Kidney (tissue), 13 donors: ENCODE measurements at regions not wholly inside any gene's neighbourhood (a gene's known extent, or its start where the extent isn't known, plus 50 kb on each side); places are given as distances from the start of the nearest gene placed in this dataset.

Source experiments
- DNase-seq, 5 donors: peaks; one replicate each; pipeline ENCODE4 v3.0.0-alpha.2; 2013 to 2020
- FAIRE-seq: peaks from 2 replicates; lab custom pipeline; 2012; peaks lifted over from hg19 to GRCh38; lab: Jason Lieb, UNC
- H3K27ac ChIP-seq, 2 donors: one replicate each; pipeline ENCODE4 v1.7.0; 2013; ENCODE audit warnings: low read depth in 2 of 2, low read length in 2 of 2, inconsistent platforms in 1 of 2
- H3K27me3 ChIP-seq: one replicate; pipeline ENCODE4 v1.7.1; 2013; ENCODE audit warnings: low read length, inconsistent platforms; ENCODE audit not compliant: control insufficient read depth, insufficient read depth
- H3K36me3 ChIP-seq, 3 donors: one replicate each; pipeline versions ENCODE4 v1.7.0 to v1.7.1; 2013; ENCODE audit warnings: low read length in 3 of 3, control low read depth in 1 of 3, inconsistent platforms in 1 of 3; ENCODE audit not compliant: insufficient read depth in 3 of 3, control insufficient read depth in 2 of 3
- H3K4me1 ChIP-seq, 3 donors: one replicate each; pipeline versions ENCODE4 v1.7.0 to v1.7.1; 2013; ENCODE audit warnings: low read length in 3 of 3, inconsistent platforms in 1 of 3, low read depth in 1 of 3; ENCODE audit not compliant: control insufficient read depth in 2 of 3, insufficient read depth in 2 of 3
- H3K4me3 ChIP-seq, 3 donors: one replicate each; pipeline versions ENCODE4 v1.7.0 to v1.8.1; 2013; ENCODE audit warnings: low read length in 3 of 3, control low read depth in 1 of 3, inconsistent platforms in 1 of 3
- H3K9ac ChIP-seq, 3 donors: one replicate each; pipeline versions ENCODE4 v1.7.0 to v1.7.1; 2013; ENCODE audit warnings: low read length in 3 of 3, control low read depth in 1 of 3, inconsistent platforms in 1 of 3
- H3K9me3 ChIP-seq, 3 donors: one replicate each; pipeline versions ENCODE4 v1.7.0 to v1.7.1; 2013; ENCODE audit warnings: low read length in 3 of 3, control low read depth in 1 of 3, inconsistent platforms in 1 of 3; ENCODE audit not compliant: control insufficient read depth in 2 of 3, insufficient read depth in 1 of 3
- intact Hi-C: fragments of 100-400 bp; cut with DNase I; formaldehyde crosslinking; loops from one replicate; pipeline ENCODE4 v1.11.1; 2022
- TF ChIP-seq, protein P1 (sequence below): IDR thresholded peaks from 3 replicates; pipeline ENCODE4 v1.5.1; 2012; ENCODE audit warnings: mild to moderate bottlenecking, moderate library complexity, borderline replicate concordance; ENCODE audit not compliant: insufficient read depth; ENCODE audit errors: extremely low read depth
- donor health status: control.
- donor health status: control.
- donor health status: control.
- donor health status: control.
- donor health status: control.
- donor health status: DM: yes; HTN: yes; CAD: no.
- donor health status: Normal renal cell carcinoma (clear cell type).

DNA sequence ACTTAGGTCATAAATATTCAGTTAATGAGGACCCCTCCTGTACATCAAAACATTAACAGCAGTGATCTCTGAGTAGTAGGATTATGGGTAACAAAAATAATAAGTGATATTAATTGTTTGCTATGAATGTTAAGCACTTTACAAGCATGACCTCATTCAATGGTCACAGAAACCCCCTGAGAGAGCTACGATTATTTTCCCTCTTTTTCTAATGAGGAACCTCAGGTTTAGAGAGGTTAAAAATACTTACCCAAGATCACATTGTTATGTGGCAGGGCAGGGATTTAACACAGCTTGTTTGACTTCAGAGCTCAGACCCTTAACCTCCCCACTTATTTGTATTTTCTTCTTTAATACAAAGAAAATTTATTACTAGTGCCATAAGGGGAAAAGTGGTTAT lies 228.2 kb downstream of the TBL1XR1 start:
- Histone ChIP-seq H3K36me3 (no peaks in the 10 kb centered on the region), H3K4me3 (no peak overlapping the region), H3K4me1 (no peaks in the 10 kb centered on the region), H3K9ac (no peak overlapping the region), H3K9me3 (no peaks in the 10 kb centered on the region), H3K27me3 (no peaks in the 10 kb centered on the region), H3K27ac (no peak overlapping the region)
- intact Hi-C loops: no loop called here
- no peak for DNase-seq
- TF ChIP-seq, protein P1, sequence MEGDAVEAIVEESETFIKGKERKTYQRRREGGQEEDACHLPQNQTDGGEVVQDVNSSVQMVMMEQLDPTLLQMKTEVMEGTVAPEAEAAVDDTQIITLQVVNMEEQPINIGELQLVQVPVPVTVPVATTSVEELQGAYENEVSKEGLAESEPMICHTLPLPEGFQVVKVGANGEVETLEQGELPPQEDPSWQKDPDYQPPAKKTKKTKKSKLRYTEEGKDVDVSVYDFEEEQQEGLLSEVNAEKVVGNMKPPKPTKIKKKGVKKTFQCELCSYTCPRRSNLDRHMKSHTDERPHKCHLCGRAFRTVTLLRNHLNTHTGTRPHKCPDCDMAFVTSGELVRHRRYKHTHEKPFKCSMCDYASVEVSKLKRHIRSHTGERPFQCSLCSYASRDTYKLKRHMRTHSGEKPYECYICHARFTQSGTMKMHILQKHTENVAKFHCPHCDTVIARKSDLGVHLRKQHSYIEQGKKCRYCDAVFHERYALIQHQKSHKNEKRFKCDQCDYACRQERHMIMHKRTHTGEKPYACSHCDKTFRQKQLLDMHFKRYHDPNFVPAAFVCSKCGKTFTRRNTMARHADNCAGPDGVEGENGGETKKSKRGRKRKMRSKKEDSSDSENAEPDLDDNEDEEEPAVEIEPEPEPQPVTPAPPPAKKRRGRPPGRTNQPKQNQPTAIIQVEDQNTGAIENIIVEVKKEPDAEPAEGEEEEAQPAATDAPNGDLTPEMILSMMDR: no peak
- no peak for FAIRE-seq

DNA sequence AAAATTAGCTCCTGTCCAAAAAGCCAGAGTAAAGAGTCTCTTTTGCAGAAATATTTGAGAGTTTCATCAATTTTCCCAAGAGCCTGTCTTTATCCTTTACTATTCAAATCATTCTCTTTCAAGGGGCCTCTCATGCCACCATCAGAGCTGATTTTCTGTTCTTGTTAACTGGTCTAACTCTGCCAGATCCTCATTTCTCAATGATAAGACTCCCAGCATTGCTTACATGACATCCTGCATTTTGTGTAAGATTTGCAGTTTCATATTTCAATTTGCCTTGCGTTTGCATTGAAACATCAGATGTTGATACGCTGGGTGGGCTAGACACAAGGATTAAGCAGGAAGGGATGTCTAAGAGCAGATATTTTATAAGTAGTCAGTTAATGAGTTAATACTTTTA lies 228.7 kb downstream of the TBL1XR1 start:
- TF ChIP-seq, protein P1: no peak
- no peaks in the 10 kb centered on the region for H3K36me3 ChIP-seq
- DNase-seq (no peak), FAIRE-seq (no peak)
- no peaks in the 10 kb centered on the region for H3K27me3 ChIP-seq
- intact Hi-C loops: no loop called here
- no peak overlapping the region for H3K9ac ChIP-seq
- H3K4me3 ChIP-seq: no peak overlapping the region
- no peaks in the 10 kb centered on the region for H3K4me1 ChIP-seq
- no peak overlapping the region for H3K27ac ChIP-seq
- H3K9me3 ChIP-seq: no peaks in the 10 kb centered on the region

- TF ChIP-seq, protein P1: no peak
- DNase-seq: no peak
- intact Hi-C loops: no loop called here
- no peaks in the 10 kb centered on the region for H3K36me3 ChIP-seq
- no peak overlapping the region for H3K27ac ChIP-seq
- H3K4me1 ChIP-seq: no peaks in the 10 kb centered on the region
- FAIRE-seq: no peak
- no peaks in the 10 kb centered on the region for H3K9me3 ChIP-seq
- H3K4me3 ChIP-seq: no peak overlapping the region
- no peaks in the 10 kb centered on the region for H3K27me3 ChIP-seq
- H3K9ac ChIP-seq: no peak overlapping the region
These were observed 229.8 kb downstream of the TBL1XR1 start for GRCh38 chr3:176967522-176967921.

DNA sequence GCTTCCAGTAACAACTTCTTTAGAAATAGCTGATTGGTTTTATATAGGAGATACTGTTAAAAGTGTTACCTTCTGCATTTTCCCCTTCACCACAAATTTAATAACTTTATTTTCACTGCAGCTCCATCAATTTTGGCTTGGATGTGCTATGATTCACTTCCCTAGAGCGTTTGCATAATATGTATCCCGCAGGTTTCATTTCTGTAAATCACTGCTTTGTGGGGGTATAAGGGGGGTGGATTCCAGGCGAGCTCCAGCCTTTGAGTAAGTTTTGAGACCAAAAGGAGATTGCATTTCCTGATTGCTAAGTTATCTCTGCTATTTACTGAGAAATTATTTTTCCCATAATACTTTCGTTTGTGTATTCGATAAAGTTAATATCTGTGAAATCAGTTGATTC lies 232.6 kb downstream of the TBL1XR1 start:
- Histone ChIP-seq H3K9me3 (no peaks in the 10 kb centered on the region), H3K9ac (no peak overlapping the region), H3K4me1 (no peaks in the 10 kb centered on the region), H3K4me3 (no peak overlapping the region), H3K27me3 (no peaks in the 10 kb centered on the region), H3K36me3 (no peaks in the 10 kb centered on the region), H3K27ac (no peak overlapping the region)
- TF ChIP-seq, protein P1: no peak
- no peak for DNase-seq
- intact Hi-C loops: no loop called here
- FAIRE-seq: no peak
